SW 1271 (cell line): ENCODE measurements at regions not wholly inside any gene's neighbourhood (a gene's known extent, or its start where the extent isn't known, plus 50 kb on each side); places are given as distances from the start of the nearest gene placed in this dataset.

Experiments used
- DNase-seq, 2 experiments: peaks; one replicate each; lab custom pipeline; 2025; lab: John Stamatoyannopoulos, UW

DNA sequence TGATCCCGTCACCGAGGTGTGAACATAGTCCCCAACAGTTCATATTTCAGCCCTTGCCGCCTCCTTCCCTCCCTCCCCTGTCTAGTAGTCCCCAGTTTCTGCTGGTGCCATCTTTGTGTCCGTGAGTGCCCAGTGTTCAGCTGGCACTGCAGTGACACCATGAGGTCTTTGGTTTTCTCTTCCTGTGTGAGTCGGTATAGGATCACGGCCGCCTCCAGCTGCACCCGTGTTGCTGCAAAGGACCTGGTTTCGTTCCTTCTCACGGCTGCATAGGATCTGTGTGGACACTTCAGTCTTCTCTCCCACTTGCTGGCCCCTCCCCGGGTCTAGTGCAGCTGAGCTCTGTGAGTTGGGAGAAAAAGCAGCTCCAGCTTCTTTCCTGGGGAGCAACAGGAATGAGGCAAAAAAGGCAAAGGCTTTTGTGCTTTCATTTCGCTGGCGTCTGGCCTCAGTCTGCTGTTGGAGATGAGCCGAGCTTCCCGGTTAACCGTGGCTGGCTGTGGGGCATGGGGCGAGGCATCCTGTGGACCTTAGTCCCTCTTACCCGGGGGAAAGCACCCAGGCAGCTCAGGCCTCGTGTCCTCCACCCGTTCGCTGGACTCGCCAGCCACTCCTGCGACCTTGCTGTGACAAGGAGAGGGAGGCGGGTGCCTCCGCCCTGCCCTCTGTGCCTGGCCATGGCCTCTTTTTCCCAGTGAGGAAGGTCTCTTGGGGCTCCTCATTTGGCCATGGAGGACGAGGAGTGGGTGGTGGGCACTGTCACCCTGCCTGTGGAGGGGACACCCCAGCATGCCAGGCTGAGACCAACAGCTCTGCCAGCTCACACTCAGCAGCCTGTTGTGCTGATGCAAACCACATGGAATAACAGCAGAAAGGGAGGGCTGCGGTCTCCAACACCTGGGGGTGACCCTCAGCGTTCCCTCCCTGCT, 196.5 kb downstream of the TEX29 start:
- no peak for DNase-seq

DNA sequence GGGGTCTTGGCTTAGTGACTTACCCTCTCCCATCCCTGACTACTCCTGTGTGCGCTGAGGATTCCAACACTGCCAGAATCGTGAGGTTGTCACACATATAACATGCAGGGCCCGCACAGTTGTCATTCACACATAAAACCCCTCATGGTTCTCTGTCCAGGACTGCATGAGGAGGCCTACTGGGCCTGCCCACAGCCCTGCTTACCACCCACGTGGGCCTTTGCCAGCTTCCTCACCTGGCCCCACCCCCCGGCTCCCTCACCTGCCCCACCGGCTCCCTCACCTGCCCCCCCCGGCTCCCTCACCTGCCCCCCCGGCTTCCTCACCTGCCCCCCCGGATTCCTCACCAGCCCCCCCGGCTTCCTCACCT, 197.2 kb downstream of the TEX29 start:
- DNase-seq: no peak

- DNase-seq: no peak
Measured at GRCh38 chr13:111518161-111518792, 197.8 kb downstream of the TEX29 start.

DNA sequence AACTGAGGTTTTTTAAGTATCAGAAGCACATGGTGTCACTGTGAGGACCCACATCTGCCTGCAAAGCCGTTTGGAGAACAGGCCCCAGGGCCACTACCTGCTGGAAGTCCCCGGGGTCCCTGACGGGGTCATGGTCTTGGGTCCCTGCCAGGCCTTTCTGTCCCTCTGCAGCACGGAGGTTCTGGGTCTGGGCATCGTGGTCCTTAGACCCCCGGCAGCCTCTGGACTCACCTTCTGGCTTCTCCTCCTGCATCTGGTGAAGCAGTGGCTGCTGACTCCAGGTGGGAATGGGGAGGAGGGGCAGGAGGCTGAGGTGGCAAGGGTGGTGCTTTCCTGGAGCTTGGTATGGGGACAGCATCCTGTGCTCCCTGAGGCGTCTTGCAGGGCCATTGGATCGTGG, 198.6 kb downstream of the TEX29 start:
- no peak for DNase-seq

- no peak for DNase-seq
Measured at GRCh38 chr13:111519490-111520170, 199.2 kb downstream of the TEX29 start.

DNA sequence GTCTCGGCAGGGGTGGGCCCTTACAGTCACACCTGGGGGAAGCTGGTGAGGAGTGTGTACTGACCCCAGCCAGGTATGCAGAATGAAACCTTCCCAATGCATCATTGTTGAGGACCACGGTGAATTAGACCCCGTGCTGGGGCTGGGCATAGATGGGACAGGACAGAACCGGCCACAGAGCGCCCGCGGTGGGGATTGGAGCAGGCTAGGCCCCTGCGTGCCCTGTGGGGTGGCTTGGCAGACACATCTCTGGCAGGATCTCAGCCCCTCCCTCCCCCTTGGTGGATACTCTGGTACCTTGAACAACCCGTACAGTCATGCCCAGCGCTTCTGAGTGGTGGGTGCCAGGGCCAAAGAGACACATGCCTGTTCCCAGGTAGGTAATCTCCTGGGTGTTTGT, 200.6 kb downstream of the TEX29 start:
- no peak for DNase-seq

DNA sequence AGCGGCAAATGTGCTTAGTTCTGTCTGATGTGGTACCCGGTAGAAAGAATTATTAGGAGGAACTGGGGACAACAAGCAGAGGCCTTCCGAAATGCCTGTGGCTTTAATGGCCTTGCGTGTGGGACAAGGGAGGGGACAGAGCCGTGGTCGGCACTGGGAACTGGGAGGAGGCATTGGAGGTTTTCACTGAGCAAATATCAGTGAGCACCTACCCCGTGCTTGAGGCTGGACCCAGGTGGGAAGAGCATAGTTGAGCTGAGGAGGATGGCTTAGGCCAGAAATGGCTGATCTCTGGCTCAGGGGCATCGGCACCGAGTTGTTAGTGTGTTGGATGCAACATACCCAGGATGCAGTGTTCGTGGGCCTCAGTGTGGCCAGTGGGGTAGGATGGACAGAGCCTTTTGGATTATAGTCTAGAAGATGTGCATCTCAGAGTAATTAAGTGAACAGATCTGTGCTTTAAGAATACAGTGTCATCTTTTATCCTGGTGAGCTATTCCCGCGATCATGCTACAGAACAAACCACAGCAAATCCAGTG, 201.3 kb downstream of the TEX29 start:
- DNase-seq: no peak

GRCh38 chr13:111525320-111526118, 205.1 kb downstream of the TEX29 start:
- no peak for DNase-seq

DNA sequence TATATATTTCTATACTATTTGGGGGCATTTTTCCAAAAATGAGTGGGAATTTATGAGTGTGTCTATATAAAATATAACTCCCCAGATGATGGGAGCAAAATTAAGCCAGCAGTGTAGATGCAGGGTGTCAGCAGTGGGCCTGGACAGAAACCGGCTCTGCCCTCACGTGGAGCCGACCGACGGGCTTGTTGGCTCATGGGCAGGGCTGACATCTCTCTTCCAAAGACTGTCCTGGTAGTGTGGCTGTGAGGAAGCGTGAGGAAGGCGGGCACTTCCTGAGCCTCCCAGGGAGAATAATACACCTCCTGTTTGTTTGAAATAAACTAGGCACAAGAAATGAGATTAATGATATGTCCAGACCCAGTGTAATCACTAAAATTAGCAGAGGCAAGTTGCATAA, 206.5 kb downstream of the TEX29 start:
- no peak for DNase-seq

GRCh38 chr13:111527614-111528229, 207.3 kb downstream of the TEX29 start:
- DNase-seq: no peak

DNA sequence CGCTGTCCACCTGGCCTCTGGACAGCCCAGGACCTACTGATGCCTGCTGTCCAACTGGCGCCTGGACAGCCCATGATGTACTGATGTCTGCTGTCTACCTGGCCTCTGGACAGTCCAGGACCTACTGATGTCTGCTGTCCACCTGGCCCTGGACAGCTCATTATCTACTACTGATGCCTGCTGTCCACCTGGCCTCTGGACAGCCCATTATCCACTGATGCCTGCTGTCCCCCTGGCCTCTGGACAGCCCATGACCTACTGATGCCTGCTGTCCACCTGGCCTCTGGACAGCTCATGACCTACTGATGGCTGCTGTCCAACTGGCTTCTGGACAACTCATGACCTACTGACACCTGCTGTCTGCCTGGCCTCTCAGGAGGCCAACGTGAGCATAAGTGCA, 208.1 kb downstream of the TEX29 start:
- DNase-seq: no peak

DNA sequence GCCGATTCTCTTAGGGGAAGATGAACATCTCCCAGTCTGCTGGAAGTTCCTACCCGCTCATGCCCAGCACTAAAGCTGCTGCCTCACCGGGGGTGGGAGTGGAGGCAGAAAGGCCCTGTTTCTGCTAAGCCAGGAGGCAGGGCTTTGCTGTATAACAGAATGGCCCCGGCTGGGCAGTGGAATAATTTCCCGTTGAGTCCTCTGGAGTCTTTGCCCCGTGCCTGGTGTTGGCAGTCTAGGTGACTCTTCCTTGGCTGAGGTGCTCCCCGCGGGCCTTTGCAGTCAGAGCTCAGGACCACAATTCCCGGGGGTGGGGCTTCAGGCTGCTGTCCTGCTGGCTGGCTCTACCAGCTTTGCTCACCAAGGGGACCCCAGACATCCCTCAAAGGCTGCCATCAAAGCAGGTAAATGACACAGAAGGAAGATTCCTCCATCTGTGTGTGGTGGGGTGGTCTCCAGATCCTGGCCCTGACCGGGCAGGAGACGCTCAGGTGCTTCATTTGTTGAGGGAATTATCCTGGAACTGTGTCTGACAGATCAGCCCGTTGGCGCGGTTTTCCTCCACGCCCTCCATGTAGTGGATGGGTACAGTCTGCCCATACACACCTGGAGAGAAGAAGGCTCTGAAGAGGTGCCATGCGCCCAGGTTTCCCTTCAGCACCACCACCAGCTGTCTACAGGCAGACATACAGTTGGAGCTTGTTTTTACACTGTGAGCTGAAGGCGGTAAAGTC, 209.9 kb downstream of the TEX29 start:
- no peak for DNase-seq

GRCh38 chr13:111531505-111531904, 211.1 kb downstream of the TEX29 start:
- DNase-seq: no peak

DNA sequence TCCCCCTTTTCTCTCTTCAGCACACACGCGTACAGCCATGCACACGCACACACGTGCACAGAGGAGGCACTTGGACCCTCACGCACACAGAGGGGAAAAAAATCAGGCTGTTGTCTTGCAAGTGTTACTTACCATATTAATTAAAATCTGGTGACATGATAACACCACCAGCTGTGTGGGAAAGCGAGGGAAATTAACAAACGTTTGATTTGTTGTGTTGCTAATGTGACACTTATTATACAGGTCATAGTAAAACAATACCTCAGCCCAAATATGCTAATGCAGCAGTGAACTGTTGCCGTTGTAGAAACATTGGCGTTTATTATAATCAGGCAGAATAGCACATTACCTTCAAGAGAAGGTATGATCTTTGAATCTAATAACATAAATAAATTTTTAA, 211.7 kb downstream of the TEX29 start:
- no peak for DNase-seq

DNA sequence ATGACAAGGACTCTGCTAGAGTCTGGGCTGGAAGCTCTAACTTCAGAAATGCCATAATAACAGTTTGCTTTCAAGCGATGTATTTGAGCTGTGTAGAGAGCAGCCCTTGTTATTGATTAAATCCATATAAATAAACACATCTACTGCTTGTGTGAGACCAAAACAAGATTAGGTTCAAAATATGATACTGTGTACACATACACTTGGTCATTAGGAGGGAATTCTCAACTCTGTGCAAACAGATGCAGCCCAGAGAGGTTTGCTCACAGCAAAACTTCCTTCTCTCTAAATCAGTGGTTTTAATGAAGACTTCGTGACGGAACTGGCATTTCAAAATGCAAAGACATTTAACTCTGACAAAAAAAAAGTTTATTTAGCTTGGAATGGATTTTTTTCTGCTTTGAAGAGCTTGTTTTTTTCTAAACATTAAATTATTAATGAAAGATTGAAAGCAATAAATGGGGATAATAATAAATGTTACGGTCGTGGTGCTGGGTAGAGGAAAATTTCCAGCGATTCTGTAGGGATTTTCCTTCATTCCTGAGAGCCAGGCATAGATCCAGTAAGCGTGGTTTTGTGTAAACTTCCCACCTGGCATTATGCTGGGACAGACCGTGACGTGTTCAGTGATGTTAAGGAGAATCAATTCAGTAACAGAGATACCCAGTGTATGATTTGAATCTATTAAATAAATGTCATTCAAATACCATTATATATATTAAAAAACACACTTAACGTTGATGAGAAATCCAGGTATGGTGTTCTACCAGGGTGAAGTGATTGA, 213.7 kb downstream of the TEX29 start:
- DNase-seq: no peak

- no peak for DNase-seq
Measured at GRCh38 chr13:111534751-111535522, 214.5 kb downstream of the TEX29 start.

DNA sequence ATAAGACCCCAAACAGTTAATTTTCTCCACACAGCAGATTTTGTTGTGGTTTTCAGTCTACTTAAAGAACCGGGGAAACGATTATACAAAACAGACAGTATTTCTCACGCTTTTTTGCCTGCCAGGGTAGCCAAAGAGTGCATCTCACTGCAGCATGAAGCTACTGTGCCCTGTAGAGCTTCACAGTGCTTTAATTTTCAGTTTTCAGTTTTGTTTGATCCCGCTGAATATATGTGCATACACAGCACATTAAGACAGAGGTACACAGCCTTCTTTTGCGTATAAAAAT, 215.0 kb downstream of the TEX29 start:
- DNase-seq: no peak

DNA sequence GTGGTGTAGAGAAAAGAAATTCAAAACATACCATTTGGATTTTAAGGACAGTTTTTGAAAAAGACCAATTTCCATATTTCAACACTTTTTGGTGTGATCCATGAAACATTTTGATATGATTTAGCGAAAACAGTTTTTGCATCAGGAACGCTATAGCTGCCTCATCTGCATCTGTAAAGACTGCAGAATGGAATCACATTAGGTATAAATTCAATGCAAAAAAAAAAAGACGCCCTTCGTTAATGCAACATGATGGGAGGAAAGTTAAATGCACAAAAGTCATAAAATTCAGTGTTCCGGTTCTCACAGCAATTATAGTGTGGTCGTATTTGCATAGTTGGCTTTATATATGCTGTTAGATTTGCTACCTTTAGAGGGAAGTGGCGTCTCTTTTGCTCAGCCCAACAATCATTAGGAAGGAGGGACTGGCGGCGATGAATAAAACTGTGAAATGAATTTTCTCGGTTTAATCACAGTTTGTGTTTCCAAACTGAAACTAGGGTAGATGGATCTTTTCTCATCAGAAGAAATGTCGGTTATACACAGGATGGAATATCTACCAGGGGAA, 215.7 kb downstream of the TEX29 start:
- no peak for DNase-seq

GRCh38 chr13:111537115-111537728, 216.8 kb downstream of the TEX29 start:
- DNase-seq: no peak
